ENCODE measurements at regions not wholly inside any gene's neighbourhood (a gene's known extent, or its start where the extent isn't known, plus 50 kb on each side); places are given as distances from the start of the nearest gene placed in this dataset.
A peak's percentile ranks its signal among the peaks of the same experiment; 100 is the strongest.
"Not testable (repeated sequence)": the region's sequence is repeated elsewhere in the genome, so short reads cannot be mapped to it uniquely, and the experiment has no call there.

DNA sequence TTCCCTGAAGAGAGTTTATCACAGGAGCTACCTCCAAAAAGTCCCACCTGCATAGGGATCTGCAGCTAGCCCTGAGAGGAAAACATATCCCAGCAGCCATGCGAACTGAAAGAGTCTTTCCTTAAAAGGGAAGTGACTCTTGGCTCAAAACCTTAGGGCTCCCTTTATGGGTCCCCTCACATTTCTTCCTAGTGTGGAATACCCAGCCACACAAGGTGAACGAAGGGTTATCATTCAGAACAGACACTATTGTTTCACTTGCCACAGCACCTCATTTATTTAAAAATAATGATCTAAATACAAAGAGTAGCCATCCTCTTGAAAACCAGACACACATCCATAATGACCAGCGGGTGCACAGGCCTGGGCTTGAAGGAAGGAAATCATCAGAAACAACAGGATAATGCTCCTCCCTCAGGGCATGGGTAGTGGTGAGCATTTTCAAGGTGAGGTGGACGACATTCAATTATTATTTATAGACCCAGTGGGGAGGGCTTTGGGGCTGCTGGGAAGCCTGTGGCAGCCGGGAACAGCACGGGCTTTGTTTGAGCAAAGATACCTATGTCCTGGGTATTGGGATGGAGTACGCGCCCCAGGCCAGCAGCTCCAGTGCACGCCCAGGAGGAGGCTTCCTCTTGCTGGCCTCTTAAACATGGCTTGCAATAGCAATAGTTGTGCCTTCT is 119.0 kb upstream of the ITGA6 start:
- TF ChIP-seq CTCF (conservative IDR thresholded peaks at IDR 0.05; ENCODE audit: low read length) = no peak
- H3K4me3 ChIP-seq (ENCODE audit: low read length) = no peak overlapping the region
- no peak for DNase-seq (ENCODE audit: low read depth)

GRCh38 chr2:172311921-172312345 is 115.5 kb upstream of the ITGA6 start:
- peak; percentile 29 for DNase-seq (ENCODE audit: low read depth)
- no peak for TF ChIP-seq CTCF (conservative IDR thresholded peaks at IDR 0.05; ENCODE audit: low read length)
- H3K4me3 ChIP-seq (ENCODE audit: low read length) = no peak overlapping the region

DNA sequence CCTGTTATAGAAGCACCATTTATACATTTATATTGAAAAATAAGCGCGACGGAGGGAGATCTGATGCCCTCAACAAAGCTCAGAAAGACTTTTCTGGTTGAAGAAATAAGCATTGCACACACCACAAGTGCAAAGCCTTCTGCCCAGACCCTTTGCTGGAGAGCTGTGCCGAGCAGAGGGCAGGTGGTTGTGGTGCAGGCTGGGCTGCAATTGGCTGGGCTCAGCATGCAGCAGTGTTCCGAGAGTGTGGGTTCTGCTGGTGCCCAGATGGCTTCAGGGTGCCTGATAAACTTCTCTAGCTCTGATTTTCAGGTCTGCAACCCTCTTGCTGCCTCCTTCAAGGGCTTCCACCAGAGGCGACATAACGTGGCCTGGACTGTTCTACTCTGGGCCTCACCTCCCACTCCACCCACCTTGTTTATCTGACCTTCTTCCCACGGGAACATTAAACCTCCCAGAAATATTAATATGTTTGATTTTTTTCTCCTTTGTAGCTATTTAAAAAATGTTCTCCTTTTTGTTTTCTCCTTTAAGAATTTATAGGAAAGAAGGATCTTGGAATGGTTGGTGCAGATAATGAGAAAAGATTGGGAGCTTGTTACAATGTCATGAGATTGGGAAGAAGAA is 113.6 kb upstream of the ITGA6 start:
- no peak for TF ChIP-seq CTCF (conservative IDR thresholded peaks at IDR 0.05; ENCODE audit: low read length)
- DNase-seq (ENCODE audit: low read depth) = no peak
- H3K4me3 ChIP-seq (ENCODE audit: low read length) = no peak overlapping the region

GRCh38 chr2:172315070-172315469 is 112.3 kb upstream of the ITGA6 start:
- not testable (repeated sequence) for DNase-seq (ENCODE audit: low read depth); H3K4me3 ChIP-seq (ENCODE audit: low read length)

DNA sequence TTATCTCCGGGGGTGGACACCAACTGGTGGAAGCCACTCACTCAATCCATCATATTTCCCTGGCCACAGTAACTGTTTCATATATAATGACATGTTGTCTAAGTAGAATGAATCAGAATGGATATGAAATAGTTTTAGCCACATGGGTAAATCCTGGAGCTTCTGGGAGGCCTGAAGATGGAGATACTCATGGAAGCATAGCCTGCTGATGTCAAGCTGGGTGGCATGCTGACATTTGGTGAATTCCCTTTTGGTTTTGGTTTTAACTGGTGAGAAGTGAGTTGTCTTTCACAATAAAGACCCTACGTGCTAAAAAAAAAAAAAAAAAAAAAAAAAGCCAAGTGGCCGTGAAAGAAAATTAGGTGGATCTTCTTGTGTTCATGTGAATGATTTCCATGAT is 105.3 kb upstream of the ITGA6 start:
- DNase-seq (ENCODE audit: low read depth) = no peak
- H3K4me3 ChIP-seq (ENCODE audit: low read length) = no peak overlapping the region
- no peak for TF ChIP-seq CTCF (conservative IDR thresholded peaks at IDR 0.05; ENCODE audit: low read length)

DNA sequence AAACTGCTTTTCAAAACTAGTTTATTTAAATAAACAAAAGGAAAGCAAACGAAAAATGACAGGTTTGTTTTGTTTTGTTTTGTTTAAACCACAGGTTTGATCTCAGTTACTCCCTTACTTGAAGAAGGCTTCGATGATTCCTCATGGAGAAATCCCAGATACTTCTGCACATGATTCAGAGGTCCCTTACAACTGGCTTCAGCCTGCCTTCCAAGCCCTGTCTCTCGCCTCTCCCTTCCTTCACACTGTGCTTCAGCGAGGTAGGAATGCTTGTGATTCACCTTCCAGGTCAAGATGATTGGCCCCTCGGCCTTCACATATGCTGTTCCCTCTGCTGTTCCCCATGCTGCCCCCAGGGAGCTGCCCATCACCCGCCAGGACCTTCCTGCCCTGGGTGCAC is 104.1 kb upstream of the ITGA6 start:
- no peak for DNase-seq (ENCODE audit: low read depth)
- TF ChIP-seq CTCF (conservative IDR thresholded peaks at IDR 0.05; ENCODE audit: low read length) = no peak
- H3K4me3 ChIP-seq (ENCODE audit: low read length) = no peak overlapping the region

DNA sequence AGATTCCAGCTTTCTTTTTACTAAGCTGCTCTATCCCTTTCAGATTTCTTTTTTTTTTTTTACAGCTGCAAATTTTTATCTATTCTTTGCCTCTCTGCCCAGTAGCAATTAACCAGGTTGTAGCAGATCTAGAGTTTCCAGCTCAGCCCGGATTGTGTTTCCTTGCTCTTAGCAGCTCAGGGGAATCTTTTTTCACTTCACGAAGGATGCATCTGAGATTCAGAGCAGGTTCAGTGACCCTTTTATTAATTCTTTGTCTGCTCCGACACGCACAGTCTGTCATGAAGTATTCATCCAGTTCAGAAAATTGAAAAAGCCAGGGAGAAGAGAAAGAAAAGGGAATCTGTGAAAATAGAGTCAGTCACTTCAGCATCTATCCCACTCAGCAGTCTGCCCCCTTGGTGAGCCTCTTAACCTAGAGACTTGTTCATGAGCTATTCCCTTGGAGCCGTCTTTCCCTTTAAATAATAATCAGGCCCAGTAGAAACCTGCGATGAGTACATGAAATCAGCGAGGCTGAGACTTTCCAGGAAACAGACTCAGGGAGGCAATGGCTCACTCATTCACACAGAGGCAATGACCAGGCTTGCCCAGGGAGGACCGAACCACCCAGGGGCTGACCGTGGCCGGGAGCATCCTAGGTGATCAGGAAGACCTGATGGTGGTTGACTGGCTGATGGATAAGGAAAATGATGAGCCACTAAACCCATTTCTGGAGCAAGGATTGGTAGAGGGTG is 103.4 kb upstream of the ITGA6 start:
- H3K4me3 ChIP-seq (ENCODE audit: low read length) = no peak overlapping the region
- no peak for TF ChIP-seq CTCF (conservative IDR thresholded peaks at IDR 0.05; ENCODE audit: low read length)
- no peak for DNase-seq (ENCODE audit: low read depth)
